ENCODE measurements at regions not wholly inside any gene's neighbourhood (a gene's known extent, or its start where the extent isn't known, plus 50 kb on each side); places are given as distances from the start of the nearest gene placed in this dataset.
"Not testable (repeated sequence)": the region's sequence is repeated elsewhere in the genome, so short reads cannot be mapped to it uniquely, and the experiment has no call there.

- not testable (repeated sequence) for TF ChIP-seq BHLHE40 (IDR thresholded peaks at IDR 0.05; ENCODE audit: borderline replicate concordance); SP1 (IDR thresholded peaks at IDR 0.05); FOXM1 (IDR thresholded peaks at IDR 0.05; ENCODE audit: borderline replicate concordance); ARNT (IDR thresholded peaks at IDR 0.05)
Observed at GRCh38 chr1:161433191-161433590, 65.5 kb upstream of the CFAP126 start.

All from HEK293T (cell line).